GM06990 (cell line): ENCODE measurements at regions not wholly inside any gene's neighbourhood (a gene's known extent, or its start where the extent isn't known, plus 50 kb on each side); places are given as distances from the start of the nearest gene placed in this dataset.

Experiments
- DNase-seq: peaks from one replicate; pipeline ENCODE4 v3.0.0-alpha.2; 2011; ENCODE audit not compliant: insufficient read length; ENCODE audit errors: extremely low read depth
- H3K27me3 ChIP-seq: replicated peaks from 2 replicates; pipeline ENCODE4 v1.6.0; 2011; ENCODE audit warnings: low read length; ENCODE audit not compliant: control insufficient read depth, insufficient read depth
- H3K36me3 ChIP-seq: 2 replicates; pipeline ENCODE4 v1.5.1; 2011; ENCODE audit warnings: low read length; ENCODE audit not compliant: control insufficient read depth, insufficient read depth
- H3K4me3 ChIP-seq: replicated peaks from 2 replicates; pipeline ENCODE4 v1.5.1; 2011; ENCODE audit warnings: low read depth, mild to moderate bottlenecking, control low read depth, low read length
- TF ChIP-seq, protein P1 (sequence below): IDR thresholded peaks from 2 replicates; pipeline ENCODE4 v1.5.1; 2011; ENCODE audit warnings: low read length, control low read depth, mild to moderate bottlenecking, inconsistent platforms; ENCODE audit not compliant: insufficient read depth, poor library complexity, severe bottlenecking

DNA sequence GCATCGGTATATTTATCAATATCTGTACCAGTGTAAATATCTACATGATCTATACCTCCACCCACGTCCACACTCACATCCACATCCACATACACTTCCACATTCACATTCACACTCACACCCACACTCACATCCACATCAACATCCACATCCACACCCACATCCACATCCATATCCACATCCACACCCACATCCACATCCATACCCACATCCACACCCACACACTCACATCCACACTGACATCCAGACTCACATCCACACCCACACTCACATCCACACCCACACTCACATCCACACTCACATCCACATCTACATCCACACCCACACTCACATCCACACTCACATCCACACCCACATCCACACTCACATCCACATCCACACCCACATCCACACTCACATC, 189.2 kb downstream of the IRX1 start:
- Histone ChIP-seq H3K4me3 (no peak overlapping the region), H3K27me3 (no peaks in the 10 kb centered on the region), H3K36me3 (no peaks in the 10 kb centered on the region)
- no peak for DNase-seq
- TF ChIP-seq, protein P1, sequence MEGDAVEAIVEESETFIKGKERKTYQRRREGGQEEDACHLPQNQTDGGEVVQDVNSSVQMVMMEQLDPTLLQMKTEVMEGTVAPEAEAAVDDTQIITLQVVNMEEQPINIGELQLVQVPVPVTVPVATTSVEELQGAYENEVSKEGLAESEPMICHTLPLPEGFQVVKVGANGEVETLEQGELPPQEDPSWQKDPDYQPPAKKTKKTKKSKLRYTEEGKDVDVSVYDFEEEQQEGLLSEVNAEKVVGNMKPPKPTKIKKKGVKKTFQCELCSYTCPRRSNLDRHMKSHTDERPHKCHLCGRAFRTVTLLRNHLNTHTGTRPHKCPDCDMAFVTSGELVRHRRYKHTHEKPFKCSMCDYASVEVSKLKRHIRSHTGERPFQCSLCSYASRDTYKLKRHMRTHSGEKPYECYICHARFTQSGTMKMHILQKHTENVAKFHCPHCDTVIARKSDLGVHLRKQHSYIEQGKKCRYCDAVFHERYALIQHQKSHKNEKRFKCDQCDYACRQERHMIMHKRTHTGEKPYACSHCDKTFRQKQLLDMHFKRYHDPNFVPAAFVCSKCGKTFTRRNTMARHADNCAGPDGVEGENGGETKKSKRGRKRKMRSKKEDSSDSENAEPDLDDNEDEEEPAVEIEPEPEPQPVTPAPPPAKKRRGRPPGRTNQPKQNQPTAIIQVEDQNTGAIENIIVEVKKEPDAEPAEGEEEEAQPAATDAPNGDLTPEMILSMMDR, result no peak

DNA sequence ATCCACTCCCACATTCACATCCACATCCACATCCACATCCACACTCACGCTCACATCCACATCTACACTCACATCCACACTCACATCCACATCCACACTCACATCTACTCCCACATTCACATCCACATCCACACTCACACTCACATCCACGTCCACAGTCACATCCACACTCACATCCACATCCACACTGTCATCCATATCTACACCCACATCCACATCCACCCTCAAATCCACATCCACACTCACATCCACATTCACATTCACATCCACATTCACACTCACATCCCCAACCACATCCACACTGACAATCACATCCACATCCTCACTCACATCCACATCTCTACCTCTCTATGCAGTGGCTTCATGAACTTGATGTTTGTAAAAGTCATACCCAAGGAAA, 190.5 kb downstream of the IRX1 start:
- DNase-seq, result no peak
- H3K4me3 ChIP-seq, result no peak overlapping the region
- H3K36me3 ChIP-seq, result no peaks in the 10 kb centered on the region
- H3K27me3 ChIP-seq, result no peaks in the 10 kb centered on the region
- TF ChIP-seq, protein P1, result no peak

DNA sequence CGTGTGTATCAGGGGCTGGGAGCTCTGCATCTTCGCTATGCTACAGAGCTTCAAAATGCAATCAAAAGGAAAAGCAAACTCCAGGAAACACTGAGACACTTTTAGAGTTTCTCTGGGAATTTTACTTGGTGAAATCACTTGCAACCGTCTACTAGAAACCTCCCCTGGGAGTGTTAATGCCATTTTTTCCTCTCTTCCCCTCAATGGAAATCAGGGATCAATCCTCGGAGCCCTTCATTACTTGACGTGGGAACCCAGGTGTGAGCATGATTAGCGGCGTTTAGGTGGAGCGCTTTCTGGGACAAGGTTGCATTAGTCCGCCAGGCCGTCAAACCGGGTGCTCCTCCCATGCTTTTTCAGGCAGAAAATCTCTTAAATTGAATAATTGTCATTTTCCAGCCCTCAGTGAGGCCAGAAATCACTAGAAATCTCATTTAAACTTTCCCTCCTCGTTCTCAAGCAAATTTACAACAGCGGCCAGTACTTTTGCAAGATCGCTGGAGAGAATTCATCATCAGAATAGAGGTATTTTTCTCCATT, 191.3 kb downstream of the IRX1 start:
- H3K27me3 ChIP-seq, result no peaks in the 10 kb centered on the region
- H3K4me3 ChIP-seq, result no peak overlapping the region
- no peaks in the 10 kb centered on the region for H3K36me3 ChIP-seq
- no peak for DNase-seq
- TF ChIP-seq, protein P1, result no peak

DNA sequence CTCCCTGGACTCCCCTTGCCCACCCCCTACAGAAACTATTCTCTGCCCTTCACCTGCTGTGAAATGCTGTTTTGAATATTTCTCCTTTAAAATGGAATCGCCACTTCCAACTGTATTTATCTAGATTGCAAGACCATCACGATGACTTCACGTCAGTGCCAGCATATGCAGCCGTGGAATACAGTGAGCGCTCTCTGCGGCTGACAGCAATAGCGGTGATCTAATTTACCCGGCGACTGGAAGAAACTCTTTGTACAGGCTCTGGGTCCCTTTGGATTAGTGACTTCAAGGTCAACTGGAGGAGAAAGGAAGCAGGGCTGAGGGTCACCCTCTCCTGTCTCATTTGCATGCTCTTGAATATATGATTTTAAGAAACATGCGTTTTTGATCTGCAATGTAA, 192.0 kb downstream of the IRX1 start:
- TF ChIP-seq, protein P1, result no peak
- Histone ChIP-seq H3K4me3 (no peak overlapping the region), H3K36me3 (no peaks in the 10 kb centered on the region), H3K27me3 (no peaks in the 10 kb centered on the region)
- DNase-seq, result no peak

DNA sequence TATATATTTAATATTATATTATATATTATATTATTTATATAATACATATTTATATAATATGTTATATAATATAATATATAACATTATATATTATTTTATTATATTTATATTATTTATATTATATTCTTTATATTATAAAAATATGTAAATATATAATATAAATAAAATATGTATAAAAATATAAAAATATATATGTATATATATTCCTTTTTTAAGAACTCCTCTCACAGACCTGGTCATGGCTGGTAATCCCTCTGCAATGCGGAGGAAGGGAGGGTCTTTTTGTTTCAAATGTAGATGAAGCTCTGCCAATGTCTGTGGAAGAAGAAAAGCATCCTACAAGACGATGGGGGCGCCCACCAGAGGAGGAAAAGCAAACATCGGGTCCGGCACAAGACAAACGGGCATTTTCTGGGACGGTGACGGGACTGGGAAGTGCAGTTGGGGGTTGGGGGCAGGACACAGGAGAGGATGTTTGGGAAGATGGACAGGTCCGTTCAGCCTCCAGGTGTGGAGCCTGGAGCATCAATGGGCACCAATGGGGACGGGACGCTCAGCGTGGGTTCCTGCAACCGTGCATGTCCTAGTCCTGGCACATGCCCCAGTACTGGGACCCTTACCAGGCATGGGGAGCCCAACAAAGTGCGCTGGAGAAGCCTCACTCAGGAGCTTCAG, 194.0 kb downstream of the IRX1 start:
- H3K4me3 ChIP-seq, result no peak overlapping the region
- DNase-seq, result no peak
- TF ChIP-seq, protein P1, result no peak
- no peaks in the 10 kb centered on the region for H3K36me3 ChIP-seq
- H3K27me3 ChIP-seq, result no peaks in the 10 kb centered on the region
